Neural cell (in vitro differentiated cells): ENCODE measurements at regions not wholly inside any gene's neighbourhood (a gene's known extent, or its start where the extent isn't known, plus 50 kb on each side); places are given as distances from the start of the nearest gene placed in this dataset.

ENCODE experiments used
- H2AFZ ChIP-seq: fragments of 200-600, 300-800 bp; sonication (generic), shearing (Covaris generic); 2 replicates; pipeline ENCODE4 v1.6.0; 2014; ENCODE audit warnings: low read depth, mild to moderate bottlenecking, antibody characterized with exemption, low read length, moderate library complexity
- H3F3A ChIP-seq: fragments of 200-600 bp; shearing (Covaris generic); 2 replicates; pipeline ENCODE4 v1.6.1; 2016; ENCODE audit warnings: mild to moderate bottlenecking, moderate library complexity, mixed read lengths, antibody characterized with exemption, low read length; ENCODE audit not compliant: insufficient read depth, poor library complexity, severe bottlenecking
- H3K27ac ChIP-seq: fragments of 200-600, 300-800 bp; sonication (generic), shearing (Covaris generic); 2 replicates; pipeline ENCODE4 v1.5.1; 2014; ENCODE audit warnings: mild to moderate bottlenecking, low read length, moderate library complexity
- H3K27me3 ChIP-seq: fragments of 300-800, 200-600 bp; sonication (generic), shearing (Covaris generic); 2 replicates; pipeline ENCODE4 v1.6.0; 2014; ENCODE audit warnings: mild to moderate bottlenecking, low read depth, low read length, moderate library complexity; ENCODE audit not compliant: insufficient read depth
- H3K36me3 ChIP-seq: fragments of 300-800, 200-600 bp; sonication (generic), shearing (Covaris generic); 2 replicates; pipeline ENCODE4 v1.5.1; 2014; ENCODE audit warnings: mild to moderate bottlenecking, antibody characterized with exemption, low read length, moderate library complexity; ENCODE audit not compliant: insufficient read depth
- H3K4me2 ChIP-seq: fragments of 300-800, 200-600 bp; sonication (generic), shearing (Covaris generic); 2 replicates; pipeline ENCODE4 v1.6.0; 2014; ENCODE audit warnings: mild to moderate bottlenecking, low read length
- H3K4me3 ChIP-seq: fragments of 300-800, 200-600 bp; sonication (generic), shearing (Covaris generic); 2 replicates; pipeline ENCODE4 v1.5.1; 2014; ENCODE audit warnings: mild to moderate bottlenecking, low read length, moderate library complexity
- H3K79me2 ChIP-seq: fragments of 200-600 bp; shearing (Covaris generic); replicated peaks from 2 replicates; pipeline ENCODE4 v1.6.0; 2014; ENCODE audit warnings: mild to moderate bottlenecking, low read length, moderate library complexity; ENCODE audit not compliant: insufficient read depth
- H3K9ac ChIP-seq: fragments of 300-800, 200-600 bp; sonication (generic), shearing (Covaris generic); 2 replicates; pipeline ENCODE4 v1.6.1; 2016; ENCODE audit warnings: mild to moderate bottlenecking, low read length, mixed read lengths
- H3K9me2 ChIP-seq: fragments of 200-600 bp; shearing (Covaris generic); 2 replicates; pipeline ENCODE4 v1.6.1; 2016; ENCODE audit warnings: mild to moderate bottlenecking, low read length, mixed read lengths; ENCODE audit not compliant: insufficient read depth
- H3K9me3 ChIP-seq: fragments of 200-600, 300-800 bp; sonication (generic), shearing (Covaris generic); 2 replicates; pipeline ENCODE4 v1.6.1; 2016; ENCODE audit warnings: mild to moderate bottlenecking, mixed run types, low read length, moderate library complexity, mixed read lengths
- H4K20me1 ChIP-seq: fragments of 200-600 bp; shearing (Covaris generic); 2 replicates; pipeline ENCODE4 v1.6.1; 2016; ENCODE audit warnings: mild to moderate bottlenecking, mixed run types; ENCODE audit not compliant: insufficient read depth
- CTCF ChIP-seq: fragments of 450-650 bp; IDR thresholded peaks from 2 replicates; pipeline ENCODE4 v1.5.1; 2014; ENCODE audit warnings: antibody characterized with exemption, mild to moderate bottlenecking, moderate library complexity; ENCODE audit not compliant: poor library complexity, severe bottlenecking
- EP300 ChIP-seq: fragments of 450-650 bp; conservative IDR thresholded peaks from 2 replicates; pipeline ENCODE4 v1.6.1; 2014; ENCODE audit warnings: antibody characterized with exemption, mild to moderate bottlenecking, moderate library complexity; ENCODE audit not compliant: poor library complexity, severe bottlenecking
- EZH2 ChIP-seq: fragments of 200-600, 300-800 bp; shearing (Covaris generic), sonication (generic); IDR thresholded peaks from 2 replicates; pipeline ENCODE4 v1.6.1; 2014; ENCODE audit warnings: antibody characterized with exemption, low read length, borderline replicate concordance, mild to moderate bottlenecking; ENCODE audit not compliant: insufficient read depth, poor library complexity, severe bottlenecking
- MXI1 ChIP-seq: fragments of 450-650 bp; conservative IDR thresholded peaks from 2 replicates; pipeline ENCODE4 v1.6.1; 2014; ENCODE audit warnings: antibody characterized with exemption, mild to moderate bottlenecking; ENCODE audit not compliant: poor library complexity, severe bottlenecking
- POLR2AphosphoS5 ChIP-seq: IDR thresholded peaks from 2 replicates; pipeline ENCODE4 v1.6.1; 2012
- RAD21 ChIP-seq: fragments of 450-650 bp; conservative IDR thresholded peaks from 2 replicates; pipeline ENCODE4 v1.6.1; 2014; ENCODE audit warnings: antibody characterized with exemption, mild to moderate bottlenecking, moderate library complexity
- REST ChIP-seq: IDR thresholded peaks from 2 replicates; pipeline ENCODE4 v1.6.1; 2012; ENCODE audit warnings: borderline replicate concordance
- SMC3 ChIP-seq: fragments of 450-650 bp; conservative IDR thresholded peaks from 2 replicates; pipeline ENCODE4 v1.6.1; 2014; ENCODE audit warnings: antibody characterized with exemption, mild to moderate bottlenecking, moderate library complexity; ENCODE audit not compliant: poor library complexity
- TAF1 ChIP-seq: IDR thresholded peaks from 2 replicates; pipeline ENCODE4 v1.6.1; 2012; ENCODE audit warnings: low read depth

- no peak overlapping the region for H3K4me2 ChIP-seq
- no peaks in the 10 kb centered on the region for H3K9me2 ChIP-seq
- H3K9me3 ChIP-seq = no peaks in the 10 kb centered on the region
- H4K20me1 ChIP-seq = no peaks in the 10 kb centered on the region
- H3K27ac ChIP-seq = no peak overlapping the region
- H3K4me3 ChIP-seq = no peak overlapping the region
- H3K27me3 ChIP-seq = no peaks in the 10 kb centered on the region
- no peaks in the 10 kb centered on the region for H3K36me3 ChIP-seq
- H3K79me2 ChIP-seq = no peaks in the 10 kb centered on the region
- no peaks in the 10 kb centered on the region for H3F3A ChIP-seq
- no peak for TF ChIP-seq EP300
- no peak for TF ChIP-seq SMC3
- TF ChIP-seq REST = no peak
- no peak overlapping the region for H3K9ac ChIP-seq
- H2AFZ ChIP-seq = no peak overlapping the region
These were observed 66.3 kb upstream of the EMX2 start for GRCh38 chr10:117476281-117476680.

DNA sequence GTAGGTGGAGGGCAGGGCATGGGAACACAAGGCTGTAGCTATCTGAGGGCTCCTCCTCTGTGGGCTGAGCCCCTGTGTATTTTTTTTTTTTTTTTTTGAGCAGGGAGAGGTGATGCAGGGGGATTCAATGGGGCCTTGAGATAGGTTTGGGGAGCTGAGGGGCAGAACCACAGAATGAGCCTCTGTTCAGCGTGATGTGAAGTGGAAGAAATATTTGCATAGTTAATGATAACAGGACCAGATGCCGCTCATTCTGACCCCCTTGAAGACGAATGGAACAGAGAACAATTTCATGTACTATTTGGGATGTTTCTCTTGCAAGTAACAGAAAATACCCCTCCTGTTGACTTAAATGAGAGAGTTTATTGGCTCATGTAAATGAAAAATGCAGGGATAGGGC lies 69.7 kb upstream of the EMX2 start:
- TF ChIP-seq RAD21 = no peak
- no peak for TF ChIP-seq POLR2AphosphoS5
- TF ChIP-seq REST = no peak
- no peak for TF ChIP-seq SMC3
- TF ChIP-seq MXI1 = no peak
- TF ChIP-seq CTCF = no peak
- TF ChIP-seq EZH2 = no peak
- no peak for TF ChIP-seq TAF1
- no peak for TF ChIP-seq EP300
- Histone ChIP-seq H3K36me3 (no peaks in the 10 kb centered on the region), H3K9ac (no peak overlapping the region), H3K4me2 (no peak overlapping the region), H3K79me2 (no peaks in the 10 kb centered on the region), H3F3A (no peaks in the 10 kb centered on the region), H3K27me3 (no peaks in the 10 kb centered on the region), H2AFZ (no peak overlapping the region), H3K9me3 (no peaks in the 10 kb centered on the region), H3K9me2 (no peaks in the 10 kb centered on the region), H4K20me1 (no peaks in the 10 kb centered on the region), H3K4me3 (no peak overlapping the region), H3K27ac (no peak overlapping the region)
